Activated naive CD8-positive, alpha-beta T cell (primary cell): ENCODE measurements at regions not wholly inside any gene's neighbourhood (a gene's known extent, or its start where the extent isn't known, plus 50 kb on each side); places are given as distances from the start of the nearest gene placed in this dataset.

Experiments
- H3K27ac Mint-ChIP-seq: one replicate; pipeline ENCODE4 v1.8.0; 2021; ENCODE audit warnings: mixed read lengths
- H3K27me3 Mint-ChIP-seq: one replicate; pipeline ENCODE4 v1.8.0; 2021; ENCODE audit warnings: mixed read lengths
- H3K36me3 Mint-ChIP-seq: one replicate; pipeline ENCODE4 v1.8.0; 2021; ENCODE audit warnings: mixed read lengths
- H3K4me1 Mint-ChIP-seq: one replicate; pipeline ENCODE4 v1.8.0; 2021; ENCODE audit warnings: low read depth, mixed read lengths
- H3K4me3 Mint-ChIP-seq: one replicate; pipeline ENCODE4 v1.8.0; 2021; ENCODE audit warnings: mild to moderate bottlenecking, mixed read lengths
- H3K9me3 Mint-ChIP-seq: one replicate; pipeline ENCODE4 v1.8.0; 2021; ENCODE audit warnings: low read depth, mixed read lengths

DNA sequence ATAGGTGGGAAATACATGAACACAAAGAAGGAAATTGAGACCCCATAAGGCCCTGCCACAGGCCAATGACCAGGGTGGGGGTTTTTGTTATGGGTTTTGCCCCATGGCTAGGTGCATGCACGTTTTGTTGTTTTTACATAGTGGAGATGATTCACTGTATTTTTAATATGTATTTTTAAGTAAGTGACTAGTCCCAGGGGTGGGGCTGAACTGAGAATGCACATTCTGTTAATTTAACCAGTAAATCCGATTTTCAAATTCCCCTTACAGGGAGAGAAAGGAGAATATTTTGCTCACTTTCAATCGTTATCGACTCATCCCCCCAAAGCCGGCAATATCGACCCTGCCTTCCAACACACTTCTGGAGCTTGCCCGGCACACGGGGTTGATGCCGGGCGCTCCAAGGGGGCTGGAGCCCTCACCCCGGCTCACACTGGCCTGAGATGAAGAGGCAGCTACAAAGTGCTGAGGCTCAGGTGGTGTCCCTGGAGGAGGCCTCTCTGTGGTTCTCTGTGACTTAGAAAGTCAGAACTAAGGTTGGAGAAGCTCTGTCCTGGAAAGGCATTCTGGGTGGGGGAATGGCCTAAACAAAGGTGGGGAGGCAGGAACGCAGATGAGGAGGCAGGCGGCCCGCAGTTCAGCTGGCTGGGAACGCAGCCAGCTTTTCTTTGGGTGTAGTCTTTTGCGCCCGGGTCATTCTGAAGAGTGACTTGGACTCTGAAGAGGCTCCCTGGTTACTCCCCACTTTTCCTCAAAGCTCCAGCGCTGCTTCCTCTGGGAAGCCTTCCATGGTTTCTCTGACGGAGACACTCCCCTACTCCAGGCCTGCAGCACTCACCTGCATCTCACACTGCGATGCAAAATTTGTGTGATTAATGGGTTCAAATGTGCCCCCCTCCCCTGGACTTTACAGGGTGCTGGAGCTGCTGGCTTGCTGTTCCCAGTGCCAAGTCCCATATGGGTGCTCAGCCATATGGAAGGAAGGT lies 50.7 kb upstream of the DLK1 start:
- peaks cover 3% of the 10 kb centered on the region for H3K4me1 Mint-ChIP-seq
- no peak overlapping the region for H3K4me3 Mint-ChIP-seq
- H3K36me3 Mint-ChIP-seq: no peaks in the 10 kb centered on the region
- peaks cover 12% of the 10 kb centered on the region for H3K27me3 Mint-ChIP-seq
- H3K9me3 Mint-ChIP-seq: no peaks in the 10 kb centered on the region
- H3K27ac Mint-ChIP-seq: no peak overlapping the region
